IPS-NIHi11 (cell line): ENCODE measurements at regions not wholly inside any gene's neighbourhood (a gene's known extent, or its start where the extent isn't known, plus 50 kb on each side); places are given as distances from the start of the nearest gene placed in this dataset.

ENCODE experiments used
- DNase-seq: peaks from one replicate; pipeline ENCODE4 v3.0.0; 2012; ENCODE audit warnings: mixed read lengths, low spot score

- DNase-seq = no peak
Observed at GRCh38 chr12:67427336-67427735, 158.2 kb downstream of the CAND1 start.

- DNase-seq = no peak
Observed at GRCh38 chr12:67428431-67428830, 159.3 kb downstream of the CAND1 start.

DNA sequence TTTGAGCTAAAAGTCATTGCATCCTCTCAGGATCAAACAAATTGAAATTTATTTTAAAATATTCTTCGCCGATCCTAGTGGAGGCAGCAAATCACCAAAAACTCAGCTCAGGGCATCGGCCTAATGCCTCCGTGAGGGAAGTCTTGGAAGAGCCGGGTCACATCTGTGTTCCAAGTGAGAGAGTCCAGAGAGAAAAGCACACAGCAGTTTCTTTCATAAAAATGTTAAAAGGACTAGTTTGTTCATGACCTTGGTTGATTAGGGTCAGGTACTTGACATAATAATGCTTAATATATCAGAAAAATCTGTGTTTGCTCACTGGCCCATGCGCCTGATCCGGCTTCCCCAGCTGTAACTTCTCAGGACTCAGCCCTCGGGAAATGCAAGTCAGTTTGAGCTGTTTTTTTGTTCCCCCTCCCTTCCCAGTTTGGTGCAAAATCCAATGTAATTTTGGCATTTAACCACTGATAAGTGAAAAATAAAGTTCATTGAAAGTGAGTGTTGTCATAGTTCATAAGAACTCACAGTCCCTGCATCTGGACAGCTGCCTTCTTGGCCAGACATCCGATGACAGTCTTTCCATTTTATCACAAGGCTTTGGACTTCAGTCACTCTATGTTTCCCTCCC, 161.7 kb downstream of the CAND1 start:
- no peak for DNase-seq

- DNase-seq = no peak
Observed at GRCh38 chr12:67431411-67432020, 162.4 kb downstream of the CAND1 start.

DNA sequence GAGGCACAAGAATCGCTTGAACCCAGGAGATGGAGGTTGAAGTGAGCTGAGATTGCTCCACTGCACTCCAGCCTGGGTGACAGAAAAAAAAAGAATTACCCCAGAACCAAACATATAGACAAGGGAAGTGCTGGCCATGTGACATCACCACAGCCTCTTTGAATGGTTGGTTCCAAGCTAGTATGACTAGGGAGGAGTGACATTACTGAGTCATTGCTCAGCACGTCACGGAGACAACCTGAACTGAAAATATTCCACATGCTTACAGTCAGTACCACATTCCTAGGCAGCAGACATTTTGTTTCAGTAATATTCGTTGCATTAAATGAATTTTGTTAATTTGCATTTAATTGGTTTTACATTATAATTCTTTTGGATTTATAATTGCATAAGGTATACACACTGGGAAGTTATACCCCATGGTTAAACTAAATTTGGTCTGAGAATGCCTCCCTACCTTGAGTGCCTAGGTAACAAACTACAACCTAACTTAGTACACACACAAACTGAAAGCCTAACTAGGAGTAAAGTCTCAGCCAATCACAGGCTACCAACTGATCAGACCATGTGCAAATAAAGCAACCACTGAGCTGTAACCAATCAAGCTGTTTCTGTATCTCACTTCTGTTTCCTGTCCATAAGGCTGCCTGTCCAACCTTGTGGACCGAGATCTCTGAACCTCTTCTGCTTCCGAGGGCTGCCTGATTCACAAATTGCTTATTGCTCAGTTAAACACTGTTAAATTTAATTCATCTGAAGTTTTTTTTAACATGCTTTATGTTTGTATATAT, 164.4 kb downstream of the CAND1 start:
- DNase-seq = no peak

DNA sequence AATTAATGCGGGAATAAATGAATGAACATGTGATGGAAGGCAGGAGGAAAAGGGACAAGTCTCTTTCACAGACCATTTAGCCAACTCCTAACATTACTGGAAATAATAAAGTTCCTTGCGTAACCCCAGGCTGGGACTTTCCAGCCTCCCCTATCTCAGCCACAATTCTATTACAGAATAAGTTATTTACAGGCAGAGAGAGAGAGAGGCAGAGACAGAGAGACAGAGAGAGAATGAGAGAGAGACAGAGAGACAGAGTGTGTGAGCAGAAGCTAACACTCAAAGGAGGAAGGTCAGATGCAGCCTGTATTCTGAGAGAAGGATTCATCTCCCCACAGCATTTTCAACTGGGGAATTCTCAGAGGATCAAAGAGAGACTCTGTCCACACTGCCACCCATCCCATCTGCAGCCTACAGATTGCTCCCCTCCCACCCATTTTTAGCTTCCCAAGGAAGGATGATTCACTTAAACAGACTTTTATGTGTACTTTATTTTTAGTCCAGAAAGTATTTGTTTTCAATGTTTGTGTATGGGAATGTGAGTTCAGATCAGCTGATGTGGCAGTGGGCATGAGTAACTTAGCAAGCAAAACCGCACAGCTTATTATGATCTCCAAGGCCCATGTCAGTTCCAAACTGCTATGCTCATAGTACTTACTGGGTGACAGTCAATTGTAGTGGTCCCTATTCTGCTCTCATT, 165.7 kb downstream of the CAND1 start:
- DNase-seq = no peak

- no peak for DNase-seq
Observed at GRCh38 chr12:67436230-67436629, 167.1 kb downstream of the CAND1 start.

DNA sequence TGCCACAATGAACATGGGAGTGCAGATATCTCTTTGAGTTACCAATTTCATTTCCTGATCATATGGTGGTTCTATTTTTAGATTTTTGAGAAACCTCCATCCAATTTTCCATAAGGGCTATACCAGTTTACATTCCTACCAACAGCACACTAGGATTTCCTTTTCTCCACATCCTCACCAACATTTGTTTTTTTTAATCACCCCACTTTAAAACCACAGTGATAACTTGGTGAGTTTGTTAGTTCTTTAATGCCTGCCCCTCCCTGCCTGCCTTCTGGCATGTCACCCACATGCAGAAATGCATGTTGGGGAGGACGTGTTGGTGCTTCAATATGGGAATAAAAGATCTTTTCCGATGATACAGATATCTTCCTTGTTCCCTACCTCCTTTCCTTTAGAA, 167.9 kb downstream of the CAND1 start:
- no peak for DNase-seq

DNA sequence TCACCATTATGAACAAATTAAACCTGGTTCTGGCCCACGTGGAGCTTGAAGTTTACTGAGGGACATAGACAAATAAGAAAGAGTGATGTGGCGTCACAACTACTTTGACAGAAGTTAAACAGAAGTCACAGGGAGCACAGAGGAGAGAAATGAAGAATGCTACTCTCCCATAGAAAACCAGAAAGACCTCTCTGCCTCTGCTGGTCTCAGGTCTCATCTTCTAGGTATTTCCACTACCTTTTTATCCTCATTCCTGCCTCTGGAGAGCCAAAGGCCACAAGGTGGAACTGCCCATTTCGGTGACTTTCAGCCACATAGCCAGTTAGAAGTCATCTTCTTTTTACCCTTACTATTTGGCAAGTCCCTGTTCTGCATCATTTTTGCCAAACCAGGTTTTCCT, 170.5 kb downstream of the CAND1 start:
- DNase-seq = no peak

- peak; percentile 85 for DNase-seq
Observed at GRCh38 chr12:67441736-67442346, 172.7 kb downstream of the CAND1 start.

- DNase-seq = no peak
Observed at GRCh38 chr12:67442347-67442841, 173.2 kb downstream of the CAND1 start.

- DNase-seq = no peak
Observed at GRCh38 chr12:67442896-67443295, 173.7 kb downstream of the CAND1 start.

DNA sequence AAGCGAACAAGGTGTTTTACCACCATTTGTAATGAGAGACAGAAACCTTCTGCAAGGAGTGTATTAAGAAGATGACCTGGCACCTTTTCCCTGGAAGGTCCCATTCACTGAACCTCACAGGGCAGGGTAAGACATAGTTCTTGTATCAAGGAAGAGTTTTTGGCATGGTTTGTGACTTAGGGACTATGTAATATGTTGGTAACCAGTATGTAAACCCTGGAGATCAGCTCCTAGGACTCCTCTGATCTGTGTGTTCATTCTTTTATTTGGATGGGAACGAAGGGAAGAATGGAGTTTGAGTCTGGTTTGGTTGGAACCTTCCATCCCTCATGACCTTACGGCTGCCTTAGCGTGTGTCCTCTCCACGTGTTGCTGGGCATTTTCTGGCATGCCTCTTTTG, 175.4 kb downstream of the CAND1 start:
- DNase-seq = no peak

DNA sequence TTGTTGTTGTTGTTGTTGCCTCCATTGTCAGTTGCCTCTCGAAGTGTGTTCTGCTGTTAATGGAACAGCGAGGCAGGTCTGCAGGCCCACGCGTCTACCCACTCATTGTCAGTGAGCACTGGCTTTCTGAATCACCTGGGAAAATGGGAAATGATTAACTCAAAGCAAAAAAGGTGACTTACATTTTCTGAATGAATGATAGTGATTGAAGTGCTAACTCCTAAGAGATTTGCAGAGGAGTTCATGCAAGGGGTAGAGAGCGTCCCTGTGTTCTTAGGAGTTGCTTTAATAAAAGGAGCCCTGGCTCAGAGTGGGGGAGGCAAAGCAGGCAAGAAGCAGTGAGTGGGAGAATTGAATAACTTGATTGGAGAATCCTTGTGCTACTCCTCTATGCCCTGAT, 177.6 kb downstream of the CAND1 start:
- DNase-seq = no peak

DNA sequence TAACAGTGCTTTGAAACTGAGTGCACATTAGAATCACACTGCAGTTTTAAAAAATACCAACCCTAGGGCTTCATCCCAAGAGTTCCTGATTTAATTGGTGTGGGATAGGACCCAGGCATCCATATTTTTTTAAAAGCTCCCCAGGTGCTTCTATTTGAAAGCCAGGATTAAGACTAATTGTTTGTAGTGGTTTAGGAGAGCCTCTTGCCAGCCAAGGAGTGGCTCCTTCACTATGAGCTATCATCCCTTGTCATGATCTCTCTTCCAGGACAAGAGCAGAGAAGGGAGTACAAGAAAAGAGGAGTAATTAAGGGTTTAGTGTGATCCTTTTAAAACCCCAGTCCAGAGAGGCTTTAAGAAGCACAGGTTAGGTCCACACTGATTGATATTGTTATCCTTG, 178.0 kb downstream of the CAND1 start:
- DNase-seq = no peak

GRCh38 chr12:67449591-67450052, 180.5 kb downstream of the CAND1 start:
- no peak for DNase-seq

GRCh38 chr12:67450441-67450840, 181.3 kb downstream of the CAND1 start:
- DNase-seq = no peak

- no peak for DNase-seq
Observed at GRCh38 chr12:67451206-67451605, 182.0 kb downstream of the CAND1 start.

DNA sequence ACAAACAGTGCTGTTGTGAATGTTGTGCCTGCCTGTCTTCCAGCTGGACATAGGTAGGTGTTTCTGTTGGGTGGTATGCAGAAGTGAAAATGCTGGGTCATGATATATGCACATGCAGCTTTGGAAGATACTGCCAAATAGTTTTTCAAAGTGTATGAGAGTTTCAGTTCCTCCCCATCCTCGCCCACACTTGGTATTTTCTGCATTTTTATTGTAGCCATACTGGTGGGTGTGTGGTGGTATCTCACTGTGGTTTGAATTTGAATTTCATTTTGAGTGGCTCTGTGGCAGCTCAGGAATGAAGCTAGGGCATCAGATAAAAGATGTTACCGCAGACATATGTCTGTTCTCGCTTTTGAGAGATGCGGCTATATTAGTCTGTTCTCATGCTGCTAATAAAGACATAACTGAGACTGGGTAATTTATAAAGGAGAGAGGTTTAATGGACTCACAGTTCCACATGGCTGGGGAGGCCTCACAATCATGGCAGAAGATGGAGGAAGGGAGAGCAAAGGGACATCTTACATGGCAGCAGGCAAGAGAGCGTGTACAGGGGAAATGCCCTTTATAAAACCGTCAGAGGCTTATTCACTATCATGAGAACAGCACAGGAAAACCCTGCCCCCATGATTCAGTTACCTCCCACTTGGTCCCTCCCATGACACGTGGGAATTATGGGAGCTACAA, 183.1 kb downstream of the CAND1 start:
- no peak for DNase-seq

DNA sequence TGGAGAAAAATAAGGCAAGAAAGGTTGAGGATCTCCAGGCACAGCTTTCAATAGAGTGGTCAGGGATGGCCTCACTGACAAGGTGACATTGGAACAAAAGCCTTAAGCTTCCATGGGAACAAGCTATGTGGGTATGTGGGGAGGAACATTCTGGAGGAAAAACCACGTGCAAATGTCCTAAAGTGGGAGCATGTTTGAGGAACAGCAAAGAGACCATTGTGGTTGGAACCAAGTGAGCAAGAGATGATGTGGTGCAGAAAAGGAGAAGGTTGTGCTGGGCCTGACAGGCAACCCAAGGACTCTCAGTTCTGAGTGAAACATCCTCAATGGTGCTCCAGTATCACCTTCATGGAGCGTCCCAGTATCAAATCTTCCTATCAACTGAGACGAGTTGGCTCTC, 184.0 kb downstream of the CAND1 start:
- DNase-seq = no peak

- no peak for DNase-seq
Observed at GRCh38 chr12:67455236-67455635, 186.1 kb downstream of the CAND1 start.
